ENCODE measurements at regions not wholly inside any gene's neighbourhood (a gene's known extent, or its start where the extent isn't known, plus 50 kb on each side); places are given as distances from the start of the nearest gene placed in this dataset.
"Not testable (repeated sequence)": the region's sequence is repeated elsewhere in the genome, so short reads cannot be mapped to it uniquely, and the experiment has no call there.

- not testable (repeated sequence) for DNase-seq (ENCODE audit: low read depth)
These were observed 69.5 kb downstream of the MDH2 start for GRCh38 chr7:76117306-76117991.

GRCh38 chr7:76118253-76119036 lies 70.5 kb downstream of the MDH2 start:
- DNase-seq (ENCODE audit: low read depth): peak; percentile 23

- DNase-seq (ENCODE audit: low read depth): no peak
These were observed 73.1 kb downstream of the MDH2 start for GRCh38 chr7:76121044-76121443.

- DNase-seq (ENCODE audit: low read depth): no peak
These were observed 74.8 kb downstream of the MDH2 start for GRCh38 chr7:76122516-76123239.

GRCh38 chr7:76123316-76123715 lies 75.4 kb downstream of the MDH2 start:
- no peak for DNase-seq (ENCODE audit: low read depth)

GRCh38 chr7:76125560-76125959 lies 76.1 kb upstream of the SRRM3 start:
- no peak for DNase-seq (ENCODE audit: low read depth)

GRCh38 chr7:76126632-76127031 lies 75.1 kb upstream of the SRRM3 start:
- no peak for DNase-seq (ENCODE audit: low read depth)

GRCh38 chr7:76129366-76129765 lies 72.3 kb upstream of the SRRM3 start:
- DNase-seq (ENCODE audit: low read depth): no peak

GRCh38 chr7:76129836-76130235 lies 71.9 kb upstream of the SRRM3 start:
- no peak for DNase-seq (ENCODE audit: low read depth)

- peak; percentile 59 for DNase-seq (ENCODE audit: low read depth)
These were observed 71.0 kb upstream of the SRRM3 start for GRCh38 chr7:76130661-76131060.

- not testable (repeated sequence) for DNase-seq (ENCODE audit: low read depth)
These were observed 69.8 kb upstream of the SRRM3 start for GRCh38 chr7:76131887-76132286.

GRCh38 chr7:76133164-76133775 lies 68.4 kb upstream of the SRRM3 start:
- DNase-seq (ENCODE audit: low read depth): no peak

GRCh38 chr7:76133839-76134238 lies 67.9 kb upstream of the SRRM3 start:
- DNase-seq (ENCODE audit: low read depth): no peak

- not testable (repeated sequence) for DNase-seq (ENCODE audit: low read depth)
These were observed 66.4 kb upstream of the SRRM3 start for GRCh38 chr7:76135263-76135662.

GRCh38 chr7:76138577-76139313 lies 63.0 kb upstream of the SRRM3 start:
- DNase-seq (ENCODE audit: low read depth): not testable (repeated sequence)

- DNase-seq (ENCODE audit: low read depth): no peak
These were observed 62.0 kb upstream of the SRRM3 start for GRCh38 chr7:76139670-76140069.

- DNase-seq (ENCODE audit: low read depth): not testable (repeated sequence)
These were observed 61.4 kb upstream of the SRRM3 start for GRCh38 chr7:76140259-76140658.

- DNase-seq (ENCODE audit: low read depth): no peak
These were observed 58.8 kb upstream of the SRRM3 start for GRCh38 chr7:76142861-76143260.

- DNase-seq (ENCODE audit: low read depth): not testable (repeated sequence)
These were observed 56.9 kb upstream of the SRRM3 start for GRCh38 chr7:76144664-76145270.

GRCh38 chr7:76146374-76146773 lies 55.3 kb upstream of the SRRM3 start:
- no peak for DNase-seq (ENCODE audit: low read depth)

GRCh38 chr7:76148947-76149346 lies 52.7 kb upstream of the SRRM3 start:
- DNase-seq (ENCODE audit: low read depth): not testable (repeated sequence)

All from ELR (cell line).